Psoas muscle (tissue), 7 donors: ENCODE measurements at regions not wholly inside any gene's neighbourhood (a gene's known extent, or its start where the extent isn't known, plus 50 kb on each side); places are given as distances from the start of the nearest gene placed in this dataset.

Source experiments
- ATAC-seq, 4 donors: fragments of 200-7000 bp; cut with Tn5 transposase; one replicate each; pipeline ENCODE4 v1.9.1; 2020; ENCODE audit warnings: moderate library complexity in 3 of 4, mild to moderate bottlenecking in 2 of 4
- DNase-seq, 2 donors: peaks; one replicate each; pipeline ENCODE4 v3.0.0-alpha.2; 2020
- H3K27ac ChIP-seq: fragments of 200-600 bp; one replicate; pipeline ENCODE4 v1.8.0; 2022
- H3K27me3 ChIP-seq, 3 donors: fragments of 200-600 bp in 1 of 3; one replicate each; pipeline versions ENCODE4 v1.6.1 to v1.8.0; 2013 to 2022; ENCODE audit warnings: low read length in 2 of 3, mild to moderate bottlenecking in 2 of 3, moderate library complexity in 1 of 3; ENCODE audit not compliant: insufficient read depth in 3 of 3
- H3K36me3 ChIP-seq, 2 donors: fragments of 200-600 bp in 1 of 2; one replicate each; pipeline versions ENCODE4 v1.6.1 to v1.8.0; 2013 to 2022; ENCODE audit warnings: low read depth in 1 of 2, mild to moderate bottlenecking in 1 of 2, moderate library complexity in 1 of 2; ENCODE audit not compliant: insufficient read depth in 1 of 2
- H3K4me1 ChIP-seq: fragments of 200-600 bp; one replicate; pipeline ENCODE4 v1.8.0; 2022
- H3K4me3 ChIP-seq: fragments of 200-600 bp; one replicate; pipeline ENCODE4 v1.8.0; 2022; ENCODE audit warnings: mild to moderate bottlenecking
- H3K9me3 ChIP-seq: fragments of 200-600 bp; one replicate; pipeline ENCODE4 v1.8.0; 2022
- WGBS, 3 donors: extraction: QIAGEN DNeasy Blood & Tissue Kit; methylation state at CpG; one replicate each; pipeline versions ENCODE4 v1.1.6 to v1.1.7; 2013; 5-methylcytosine and 5-hydroxymethylcytosine counted together
- intact Hi-C, 2 donors: fragments of 100-400 bp; cut with DNase I; formaldehyde crosslinking; loops; one replicate each; pipeline versions ENCODE4 v1.11.0 to v1.14.2; 2022
- TF ChIP-seq, protein P1 (sequence below): fragments of 200-600 bp; IDR thresholded peaks from one replicate; pipeline ENCODE4 v1.8.0; 2022; ENCODE audit warnings: antibody characterized with exemption
- donor health status: healthy with polysubstance abuse.
- donor health status: DM: no; HTN: no; CAD: no; lungs with moderate emphysema.
- donor health status: Bipolar disorder and iron deficiency.
- donor health status: healthy.
- donor health status: DM: yes; HTN: yes; CAD: no.
- donor health status: DM: no; HTN: no; CAD: no.
- donor health status: DM: yes; HTN: yes; CAD: no.

- 9 to 10% (median 9%) methylated on average over 38 to 40 of the region's 40 CpGs for WGBS, 3 donors
- DNase-seq = peak; percentile 65 to 80
- TF ChIP-seq, protein P1, sequence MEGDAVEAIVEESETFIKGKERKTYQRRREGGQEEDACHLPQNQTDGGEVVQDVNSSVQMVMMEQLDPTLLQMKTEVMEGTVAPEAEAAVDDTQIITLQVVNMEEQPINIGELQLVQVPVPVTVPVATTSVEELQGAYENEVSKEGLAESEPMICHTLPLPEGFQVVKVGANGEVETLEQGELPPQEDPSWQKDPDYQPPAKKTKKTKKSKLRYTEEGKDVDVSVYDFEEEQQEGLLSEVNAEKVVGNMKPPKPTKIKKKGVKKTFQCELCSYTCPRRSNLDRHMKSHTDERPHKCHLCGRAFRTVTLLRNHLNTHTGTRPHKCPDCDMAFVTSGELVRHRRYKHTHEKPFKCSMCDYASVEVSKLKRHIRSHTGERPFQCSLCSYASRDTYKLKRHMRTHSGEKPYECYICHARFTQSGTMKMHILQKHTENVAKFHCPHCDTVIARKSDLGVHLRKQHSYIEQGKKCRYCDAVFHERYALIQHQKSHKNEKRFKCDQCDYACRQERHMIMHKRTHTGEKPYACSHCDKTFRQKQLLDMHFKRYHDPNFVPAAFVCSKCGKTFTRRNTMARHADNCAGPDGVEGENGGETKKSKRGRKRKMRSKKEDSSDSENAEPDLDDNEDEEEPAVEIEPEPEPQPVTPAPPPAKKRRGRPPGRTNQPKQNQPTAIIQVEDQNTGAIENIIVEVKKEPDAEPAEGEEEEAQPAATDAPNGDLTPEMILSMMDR = peak; percentile 99
- H3K4me1 ChIP-seq = peaks cover 2% of the 10 kb centered on the region
- ATAC-seq = peak; percentile 92 to 99 (median 95)
- no peak overlapping the region for H3K27ac ChIP-seq
- no peaks in the 10 kb centered on the region for H3K9me3 ChIP-seq
- H3K27me3 ChIP-seq = no peaks in the 10 kb centered on the region
- peak overlapping the region; percentile 43 for H3K4me3 ChIP-seq
- H3K36me3 ChIP-seq = no peaks in the 10 kb centered on the region
- intact Hi-C loops = loop anchor here (1.0 to 5.0 kb wide), 3 partner anchors 234 to 912 kb away; no protein-coding TSS in a partner anchor
Measured at GRCh38 chr1:181189691-181190363, 101.3 kb downstream of the IER5 start.

GRCh38 chr1:181190364-181191035 lies 102.0 kb downstream of the IER5 start:
- 64 to 69% (median 66%) methylated on average over 18 of the region's 18 CpGs for WGBS, 3 donors

DNA sequence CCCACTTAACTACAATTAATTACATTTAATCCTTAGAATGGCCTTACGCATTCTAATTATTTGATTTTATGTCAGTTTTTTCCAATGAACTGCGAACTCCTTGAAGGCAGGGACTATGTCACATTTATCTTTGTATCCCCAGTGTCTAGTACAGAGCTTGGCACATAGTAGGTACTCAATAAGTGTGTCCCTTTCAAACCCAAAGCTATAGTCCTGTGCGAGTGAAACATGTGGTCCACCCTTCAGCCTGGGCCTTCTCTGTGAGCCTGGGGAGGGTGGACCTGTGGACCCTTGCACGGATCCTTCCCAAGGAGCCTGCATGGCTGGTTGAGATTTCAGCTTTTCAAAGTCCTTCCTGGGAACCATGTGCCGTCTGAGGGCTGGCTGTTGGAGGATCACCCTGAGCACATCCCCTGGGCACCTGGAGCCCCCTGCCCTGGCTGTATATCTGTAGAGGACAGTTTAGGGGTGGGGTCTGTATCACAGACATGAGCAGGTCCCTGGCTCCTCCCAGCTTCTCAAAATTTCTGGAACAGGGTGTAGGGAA lies 103.1 kb downstream of the IER5 start:
- DNase-seq = no peak
- intact Hi-C loops = loop anchor here (2.0 to 5.0 kb wide), 2 partner anchors 233 to 911 kb away; no protein-coding TSS in a partner anchor
- TF ChIP-seq, protein P1 = no peak
- Histone ChIP-seq H3K4me1 (peaks cover 2% of the 10 kb centered on the region), H3K4me3 (no peak overlapping the region), H3K27me3 (no peaks in the 10 kb centered on the region), H3K9me3 (no peaks in the 10 kb centered on the region), H3K27ac (no peak overlapping the region), H3K36me3 (no peaks in the 10 kb centered on the region)
- 91 to 97% (median 92%) methylated on average over 5 of the region's 5 CpGs for WGBS, 3 donors
- no peak for ATAC-seq

More at GRCh38 chr1:181190364-181191035, 102.0 kb downstream of the IER5 start:
- intact Hi-C loops = loop anchor here (1.0 to 5.0 kb wide), 3 partner anchors 234 to 912 kb away; no protein-coding TSS in a partner anchor
- DNase-seq = no peak
- Histone ChIP-seq H3K4me3 (peak overlapping the region; percentile 43), H3K9me3 (no peaks in the 10 kb centered on the region), H3K27me3 (no peaks in the 10 kb centered on the region), H3K36me3 (no peaks in the 10 kb centered on the region), H3K27ac (no peak overlapping the region), H3K4me1 (peaks cover 2% of the 10 kb centered on the region)
- TF ChIP-seq, protein P1 = no peak
- peak in 2 of 4 donors; percentile 22 to 52 for ATAC-seq

GRCh38 chr1:181192316-181192715 lies 103.8 kb downstream of the IER5 start:
- H3K4me1 ChIP-seq = peaks cover 2% of the 10 kb centered on the region
- intact Hi-C loops = loop anchor here in 1 of 2 donors (5.0 kb wide), 1 partner anchor 910 kb away; no protein-coding TSS in a partner anchor
- no peak for DNase-seq
- no peaks in the 10 kb centered on the region for H3K36me3 ChIP-seq
- no peak overlapping the region for H3K27ac ChIP-seq
- no peaks in the 10 kb centered on the region for H3K9me3 ChIP-seq
- ATAC-seq = no peak
- no peaks in the 10 kb centered on the region for H3K27me3 ChIP-seq
- 65 to 72% (median 68%) methylated on average over 4 of the region's 4 CpGs for WGBS, 3 donors
- no peak overlapping the region for H3K4me3 ChIP-seq
- TF ChIP-seq, protein P1 = no peak
